GM13977 (cell line): ENCODE measurements at regions not wholly inside any gene's neighbourhood (a gene's known extent, or its start where the extent isn't known, plus 50 kb on each side); places are given as distances from the start of the nearest gene placed in this dataset.
"Not testable (repeated sequence)": the region's sequence is repeated elsewhere in the genome, so short reads cannot be mapped to it uniquely, and the experiment has no call there.

Experiments
- DNase-seq: peaks from one replicate; pipeline ENCODE4 v3.0.0; 2012; ENCODE audit warnings: low spot score
- CTCF ChIP-seq: IDR thresholded peaks from 2 replicates; pipeline ENCODE4 v1.5.1; 2012; ENCODE audit warnings: mild to moderate bottlenecking, control low read depth; ENCODE audit not compliant: insufficient read depth; ENCODE audit errors: extremely low read depth, missing control alignments
- in situ Hi-C: fragments of 300-500 bp; cut with MboI; formaldehyde crosslinking; loops from one replicate; pipeline ENCODE4 v1.12.0; 2022; ENCODE audit warnings: low sequenced_read_pairs, low pct_unique_long_range_greater_than_20kb, mixed read lengths, inconsistent platforms; ENCODE audit not compliant: unreplicated experiment

- in situ Hi-C loops, result no loop called here
- TF ChIP-seq CTCF, result no peak
- no peak for DNase-seq
Measured at GRCh38 chr7:112937651-112938415, 147.6 kb upstream of the TMEM168 start.

- no peak for TF ChIP-seq CTCF
- no peak for DNase-seq
Measured at GRCh38 chr7:112933598-112933997, 143.4 kb upstream of the TMEM168 start.

GRCh38 chr7:112930787-112931186 lies 140.6 kb upstream of the TMEM168 start:
- DNase-seq, result no peak
- TF ChIP-seq CTCF, result no peak
- in situ Hi-C loops, result no loop called here

More at GRCh38 chr7:112933598-112933997, 143.4 kb upstream of the TMEM168 start:
- in situ Hi-C loops, result no loop called here

GRCh38 chr7:112929421-112929820 lies 139.2 kb upstream of the TMEM168 start:
- TF ChIP-seq CTCF, result no peak

GRCh38 chr7:112926018-112926417 lies 135.8 kb upstream of the TMEM168 start:
- in situ Hi-C loops, result no loop called here
- TF ChIP-seq CTCF, result no peak
- no peak for DNase-seq

More at GRCh38 chr7:112929421-112929820, 139.2 kb upstream of the TMEM168 start:
- no peak for DNase-seq
- in situ Hi-C loops, result no loop called here

GRCh38 chr7:112922546-112922945 lies 132.4 kb upstream of the TMEM168 start:
- DNase-seq, in situ Hi-C loops: not testable (repeated sequence)

GRCh38 chr7:112916431-112916830 lies 126.2 kb upstream of the TMEM168 start:
- in situ Hi-C loops, DNase-seq: not testable (repeated sequence)
